Right renal pelvis (tissue), 4 donors: ENCODE measurements at regions not wholly inside any gene's neighbourhood (a gene's known extent, or its start where the extent isn't known, plus 50 kb on each side); places are given as distances from the start of the nearest gene placed in this dataset.
"Not testable (repeated sequence)": the region's sequence is repeated elsewhere in the genome, so short reads cannot be mapped to it uniquely, and the experiment has no call there.

Experiments used
- DNase-seq, 4 donors: peaks; one replicate each; pipeline ENCODE4 v3.0.0-alpha.2; 2013; ENCODE audit warnings: low read depth in 4 of 4, low spot score in 3 of 4, missing footprints in 1 of 4

- DNase-seq, result no peak
These were observed 186.5 kb downstream of the OSTF1 start for GRCh38 chr9:75274781-75275180.

- no peak for DNase-seq
These were observed 193.7 kb downstream of the OSTF1 start for GRCh38 chr9:75282047-75282446.

GRCh38 chr9:75289332-75289731 lies 201.0 kb downstream of the OSTF1 start:
- DNase-seq, result no peak

- DNase-seq, result no peak
These were observed 211.0 kb downstream of the OSTF1 start for GRCh38 chr9:75299324-75299723.

- no peak for DNase-seq
These were observed 245.3 kb downstream of the OSTF1 start for GRCh38 chr9:75333624-75334023.

GRCh38 chr9:75358846-75359245 lies 270.5 kb downstream of the OSTF1 start:
- DNase-seq, result no peak

GRCh38 chr9:75359638-75360037 lies 271.3 kb downstream of the OSTF1 start:
- no peak for DNase-seq

- DNase-seq, result no peak
These were observed 271.9 kb downstream of the OSTF1 start for GRCh38 chr9:75360252-75360651.

GRCh38 chr9:75362446-75362845 lies 274.1 kb downstream of the OSTF1 start:
- DNase-seq, result not testable (repeated sequence)

GRCh38 chr9:75365196-75365595 lies 276.9 kb downstream of the OSTF1 start:
- DNase-seq, result no peak

GRCh38 chr9:75369989-75370388 lies 281.7 kb downstream of the OSTF1 start:
- no peak for DNase-seq

GRCh38 chr9:75372499-75373268 lies 284.4 kb downstream of the OSTF1 start:
- DNase-seq, result no peak

GRCh38 chr9:75376680-75377254 lies 288.5 kb downstream of the OSTF1 start:
- no peak for DNase-seq

- no peak for DNase-seq
These were observed 289.7 kb downstream of the OSTF1 start for GRCh38 chr9:75378036-75378435.

GRCh38 chr9:75378926-75379325 lies 290.6 kb downstream of the OSTF1 start:
- no peak for DNase-seq

GRCh38 chr9:75382126-75382525 lies 293.8 kb downstream of the OSTF1 start:
- no peak for DNase-seq

GRCh38 chr9:75383420-75384034 lies 295.2 kb downstream of the OSTF1 start:
- not testable (repeated sequence) for DNase-seq

- DNase-seq, result no peak
These were observed 296.9 kb downstream of the OSTF1 start for GRCh38 chr9:75385236-75385635.

- no peak for DNase-seq
These were observed 300.8 kb downstream of the OSTF1 start for GRCh38 chr9:75389101-75389500.

GRCh38 chr9:75390951-75391350 lies 302.6 kb downstream of the OSTF1 start:
- DNase-seq, result no peak

- no peak for DNase-seq
These were observed 303.2 kb downstream of the OSTF1 start for GRCh38 chr9:75391497-75391896.

GRCh38 chr9:75395336-75395735 lies 307.0 kb downstream of the OSTF1 start:
- no peak for DNase-seq
